ENCODE measurements at regions not wholly inside any gene's neighbourhood (a gene's known extent, or its start where the extent isn't known, plus 50 kb on each side); places are given as distances from the start of the nearest gene placed in this dataset.

DNA sequence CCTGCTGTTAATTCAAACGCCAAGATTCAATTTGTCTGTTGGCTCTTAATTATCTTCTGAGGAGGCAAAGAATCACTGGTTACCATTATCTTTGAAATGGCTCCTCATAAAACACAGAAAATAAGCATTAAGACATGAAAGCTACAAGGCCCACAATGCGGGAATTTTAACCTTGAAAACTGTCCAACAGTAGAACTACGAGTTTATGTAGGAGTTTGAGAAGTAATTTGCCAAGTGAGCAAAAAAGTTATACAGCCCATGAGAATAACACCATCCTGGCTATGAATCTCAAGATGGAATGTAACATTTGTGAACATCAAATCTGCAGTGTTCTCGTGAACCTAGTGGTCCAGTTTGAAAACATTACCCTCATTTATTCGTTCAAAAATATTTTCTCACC, 172.5 kb downstream of the ALDH1A2 start:
- TF ChIP-seq, protein P1, sequence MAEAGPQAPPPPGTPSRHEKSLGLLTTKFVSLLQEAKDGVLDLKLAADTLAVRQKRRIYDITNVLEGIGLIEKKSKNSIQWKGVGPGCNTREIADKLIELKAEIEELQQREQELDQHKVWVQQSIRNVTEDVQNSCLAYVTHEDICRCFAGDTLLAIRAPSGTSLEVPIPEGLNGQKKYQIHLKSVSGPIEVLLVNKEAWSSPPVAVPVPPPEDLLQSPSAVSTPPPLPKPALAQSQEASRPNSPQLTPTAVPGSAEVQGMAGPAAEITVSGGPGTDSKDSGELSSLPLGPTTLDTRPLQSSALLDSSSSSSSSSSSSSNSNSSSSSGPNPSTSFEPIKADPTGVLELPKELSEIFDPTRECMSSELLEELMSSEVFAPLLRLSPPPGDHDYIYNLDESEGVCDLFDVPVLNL (CRISPR knock-in tag; IDR thresholded peaks at IDR 0.05; ENCODE audit: borderline replicate concordance, low read depth), result no peak
- TF ChIP-seq, protein P2, sequence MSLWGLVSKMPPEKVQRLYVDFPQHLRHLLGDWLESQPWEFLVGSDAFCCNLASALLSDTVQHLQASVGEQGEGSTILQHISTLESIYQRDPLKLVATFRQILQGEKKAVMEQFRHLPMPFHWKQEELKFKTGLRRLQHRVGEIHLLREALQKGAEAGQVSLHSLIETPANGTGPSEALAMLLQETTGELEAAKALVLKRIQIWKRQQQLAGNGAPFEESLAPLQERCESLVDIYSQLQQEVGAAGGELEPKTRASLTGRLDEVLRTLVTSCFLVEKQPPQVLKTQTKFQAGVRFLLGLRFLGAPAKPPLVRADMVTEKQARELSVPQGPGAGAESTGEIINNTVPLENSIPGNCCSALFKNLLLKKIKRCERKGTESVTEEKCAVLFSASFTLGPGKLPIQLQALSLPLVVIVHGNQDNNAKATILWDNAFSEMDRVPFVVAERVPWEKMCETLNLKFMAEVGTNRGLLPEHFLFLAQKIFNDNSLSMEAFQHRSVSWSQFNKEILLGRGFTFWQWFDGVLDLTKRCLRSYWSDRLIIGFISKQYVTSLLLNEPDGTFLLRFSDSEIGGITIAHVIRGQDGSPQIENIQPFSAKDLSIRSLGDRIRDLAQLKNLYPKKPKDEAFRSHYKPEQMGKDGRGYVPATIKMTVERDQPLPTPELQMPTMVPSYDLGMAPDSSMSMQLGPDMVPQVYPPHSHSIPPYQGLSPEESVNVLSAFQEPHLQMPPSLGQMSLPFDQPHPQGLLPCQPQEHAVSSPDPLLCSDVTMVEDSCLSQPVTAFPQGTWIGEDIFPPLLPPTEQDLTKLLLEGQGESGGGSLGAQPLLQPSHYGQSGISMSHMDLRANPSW (CRISPR knock-in tag; conservative IDR thresholded peaks at IDR 0.05; ENCODE audit: low read depth), result no peak

Data from WTC11 (cell line).